GM21825 (cell line): ENCODE measurements at regions not wholly inside any gene's neighbourhood (a gene's known extent, or its start where the extent isn't known, plus 50 kb on each side); places are given as distances from the start of the nearest gene placed in this dataset.

Experiments used
- ATAC-seq: cut with Tn5 transposase; IDR thresholded peaks from one replicate; pipeline ENCODE4 v1.9.1; 2021; ENCODE audit warnings: mild to moderate bottlenecking, moderate library complexity; ENCODE audit not compliant: unreplicated experiment

- ATAC-seq: no peak
These were observed 111.4 kb downstream of the TBX19 start for GRCh38 chr1:168391851-168392681.

GRCh38 chr1:168390271-168390670 is 109.6 kb downstream of the TBX19 start:
- no peak for ATAC-seq

- no peak for ATAC-seq
These were observed 107.4 kb downstream of the TBX19 start for GRCh38 chr1:168387781-168388760.

- ATAC-seq: no peak
These were observed 106.4 kb downstream of the TBX19 start for GRCh38 chr1:168386949-168387586.

- ATAC-seq: no peak
These were observed 105.8 kb downstream of the TBX19 start for GRCh38 chr1:168386492-168386891.

- no peak for ATAC-seq
These were observed 101.2 kb downstream of the TBX19 start for GRCh38 chr1:168381850-168382249.

GRCh38 chr1:168380945-168381344 is 100.3 kb downstream of the TBX19 start:
- no peak for ATAC-seq

GRCh38 chr1:168379104-168379860 is 98.6 kb downstream of the TBX19 start:
- ATAC-seq: no peak

- no peak for ATAC-seq
These were observed 95.1 kb downstream of the TBX19 start for GRCh38 chr1:168375566-168376300.

- ATAC-seq: no peak
These were observed 93.9 kb downstream of the TBX19 start for GRCh38 chr1:168374566-168374965.

- ATAC-seq: no peak
These were observed 93.2 kb downstream of the TBX19 start for GRCh38 chr1:168373869-168374268.

- ATAC-seq: no peak
These were observed 92.2 kb downstream of the TBX19 start for GRCh38 chr1:168372861-168373371.

GRCh38 chr1:168372307-168372706 is 91.6 kb downstream of the TBX19 start:
- ATAC-seq: no peak

- ATAC-seq: no peak
These were observed 90.8 kb downstream of the TBX19 start for GRCh38 chr1:168371477-168371876.

- no peak for ATAC-seq
These were observed 89.9 kb downstream of the TBX19 start for GRCh38 chr1:168370586-168370985.

GRCh38 chr1:168369655-168370054 is 89.0 kb downstream of the TBX19 start:
- ATAC-seq: no peak

GRCh38 chr1:168368131-168368530 is 87.5 kb downstream of the TBX19 start:
- no peak for ATAC-seq

- no peak for ATAC-seq
These were observed 85.2 kb downstream of the TBX19 start for GRCh38 chr1:168365719-168366479.
